ENCODE measurements at regions not wholly inside any gene's neighbourhood (a gene's known extent, or its start where the extent isn't known, plus 50 kb on each side); places are given as distances from the start of the nearest gene placed in this dataset.

DNA sequence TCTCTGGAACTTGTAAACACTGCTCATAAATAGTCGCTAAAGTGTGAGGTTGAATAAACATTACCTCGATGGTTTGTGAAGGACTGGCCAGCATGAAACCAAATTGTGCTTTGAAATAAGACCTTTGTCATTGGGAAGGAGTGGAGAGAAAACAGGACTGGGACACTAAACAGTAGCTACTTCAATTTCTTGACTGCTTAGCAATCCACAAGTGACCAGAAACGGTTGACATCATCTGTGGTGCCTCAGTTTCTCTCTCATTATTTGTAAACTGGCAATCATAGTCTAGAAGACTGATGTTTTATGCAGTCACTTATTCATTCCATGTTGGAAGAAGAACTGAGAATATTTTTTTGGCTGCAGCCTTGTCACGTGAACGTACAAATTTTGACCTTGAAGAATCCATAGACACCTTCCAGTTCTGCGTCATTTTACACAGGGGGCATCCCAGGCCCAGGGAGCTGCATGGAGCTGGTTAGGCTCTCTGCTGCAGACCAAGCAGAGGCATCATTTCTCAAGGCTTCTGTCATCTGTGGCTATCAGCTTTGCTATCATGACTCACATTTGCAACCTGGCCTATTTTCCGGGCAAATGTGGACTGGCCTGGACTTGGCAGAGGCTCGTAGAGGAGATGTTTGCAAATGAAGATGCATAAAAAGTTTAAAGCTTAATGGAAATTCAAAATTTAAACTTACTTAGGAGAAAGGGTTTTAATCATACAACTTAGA lies 391.8 kb downstream of the FGF9 start:
- DNase-seq = no peak

DNA sequence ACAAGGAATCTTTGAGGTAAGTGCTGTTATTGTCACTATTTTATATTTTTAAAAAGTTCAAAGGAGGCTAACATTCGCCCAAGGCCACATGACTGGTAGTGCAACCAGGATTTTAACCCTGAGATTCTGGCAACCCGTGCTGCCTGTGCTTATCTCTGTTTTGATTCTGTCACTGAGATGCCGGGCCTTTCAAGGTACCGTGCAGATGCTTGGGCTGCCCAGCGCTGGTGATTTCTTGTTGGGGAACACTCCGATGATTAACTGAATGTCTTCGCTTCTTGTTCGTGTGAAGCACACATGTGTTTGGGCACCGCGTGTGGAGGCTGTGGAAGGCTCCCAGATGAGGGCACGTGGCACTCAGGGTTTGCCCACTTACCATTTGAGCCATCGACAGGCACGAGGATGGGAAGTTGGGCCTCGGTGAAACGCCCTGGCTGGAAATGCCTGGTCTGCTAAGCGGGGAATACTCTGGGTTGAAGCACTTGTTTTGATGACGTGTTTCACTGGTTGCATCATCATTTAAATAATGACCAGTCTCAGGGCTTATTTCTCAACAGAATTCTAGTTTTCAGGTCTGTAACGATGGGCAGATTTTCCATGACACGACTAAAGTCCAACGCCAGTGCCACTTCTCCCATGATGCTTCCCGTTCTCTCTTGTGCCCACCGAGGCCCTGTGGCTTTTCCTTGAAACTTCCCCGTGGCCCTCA lies 392.7 kb downstream of the FGF9 start:
- no peak for DNase-seq

DNA sequence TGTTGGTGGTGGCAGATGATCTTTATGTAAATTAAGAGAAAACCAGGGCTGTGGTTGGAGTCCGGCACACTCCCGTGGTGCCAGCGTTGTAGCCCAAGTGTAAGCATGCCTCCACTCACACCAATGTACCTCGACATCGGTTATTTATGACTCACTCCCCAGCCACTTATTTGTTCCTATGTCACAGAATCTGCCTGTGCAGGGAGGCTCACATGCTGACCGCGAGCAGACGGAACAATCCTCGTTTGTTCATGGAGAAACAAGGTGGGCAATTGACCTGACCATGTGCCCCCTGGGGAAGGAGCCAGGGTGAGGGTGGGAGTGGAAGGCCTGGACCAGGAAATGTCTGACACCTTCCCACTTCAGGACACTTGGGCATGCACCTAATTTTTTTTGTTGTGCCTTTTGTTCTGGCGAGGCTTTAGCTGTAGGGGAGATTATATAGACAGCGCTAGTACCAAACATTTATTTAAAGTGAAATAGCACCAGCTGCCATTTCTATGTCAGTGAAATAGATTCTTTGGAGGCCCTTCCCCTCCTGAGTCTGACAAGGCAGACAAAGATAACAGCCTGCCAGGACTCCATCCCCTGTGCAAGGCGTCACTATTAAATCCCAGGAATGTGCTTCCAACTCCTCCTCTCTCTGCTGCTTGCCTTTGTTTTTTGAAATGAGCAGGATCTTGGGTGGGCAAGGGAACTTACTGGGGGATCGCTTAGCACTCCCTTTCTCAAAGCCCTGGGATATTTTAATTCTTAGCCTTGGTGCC lies 394.2 kb downstream of the FGF9 start:
- no peak for DNase-seq

DNA sequence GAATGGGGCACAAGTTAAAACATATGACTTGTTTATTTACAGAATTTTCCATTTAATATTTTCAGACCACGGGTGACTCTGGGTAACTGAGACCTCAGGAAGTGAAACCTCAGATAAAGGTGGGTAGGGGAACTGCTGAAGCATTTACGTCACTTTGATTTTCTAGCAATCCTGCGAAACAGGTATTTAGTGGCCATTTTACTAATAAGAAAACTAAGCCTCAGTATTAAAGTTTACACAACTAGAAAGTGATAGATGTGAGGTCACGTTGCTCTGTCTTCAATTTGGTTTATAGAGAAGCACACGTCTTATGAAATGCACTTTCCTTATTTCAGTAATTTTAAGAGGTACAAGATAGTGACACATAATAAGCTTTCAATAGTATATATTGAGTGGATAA lies 402.8 kb downstream of the FGF9 start:
- no peak for DNase-seq

DNA sequence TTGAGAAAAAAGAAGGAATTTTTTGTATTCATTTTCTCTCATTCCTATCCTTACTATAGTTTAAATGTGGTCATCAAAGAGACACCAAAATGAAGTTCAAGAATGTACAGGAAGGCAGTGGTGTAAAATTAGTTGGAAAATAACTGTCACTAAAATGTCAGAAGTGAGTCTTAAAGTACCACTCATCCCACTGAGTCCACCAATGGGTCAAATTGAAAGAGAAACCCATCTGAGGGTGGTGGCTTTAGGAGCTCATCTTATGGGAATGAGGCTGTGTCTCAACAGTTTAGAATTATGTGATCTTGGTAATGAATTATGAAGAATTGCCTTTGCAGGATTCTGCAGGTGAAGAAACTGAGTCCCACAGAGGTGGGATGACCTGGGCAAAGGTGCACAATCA lies 403.5 kb downstream of the FGF9 start:
- DNase-seq = no peak

DNA sequence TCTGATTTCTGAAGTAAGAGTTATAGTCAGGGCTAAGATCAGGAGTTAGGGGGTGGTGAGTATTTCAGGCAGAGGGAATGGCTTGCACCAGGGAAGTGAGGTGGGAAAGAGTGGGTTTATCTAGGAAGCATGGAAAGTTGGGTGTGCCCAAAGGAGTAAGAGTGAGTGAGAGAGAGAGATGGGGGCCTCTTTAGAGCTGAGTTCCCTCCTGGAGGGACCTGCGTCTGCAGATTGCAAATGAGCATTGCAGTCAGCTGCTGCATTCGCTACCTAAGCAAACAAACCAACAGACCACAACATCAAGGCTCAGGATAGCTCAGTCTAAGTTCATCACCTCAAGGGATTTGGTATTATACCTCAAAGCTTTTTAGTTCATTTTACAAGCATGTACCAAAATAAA lies 405.8 kb downstream of the FGF9 start:
- no peak for DNase-seq

DNA sequence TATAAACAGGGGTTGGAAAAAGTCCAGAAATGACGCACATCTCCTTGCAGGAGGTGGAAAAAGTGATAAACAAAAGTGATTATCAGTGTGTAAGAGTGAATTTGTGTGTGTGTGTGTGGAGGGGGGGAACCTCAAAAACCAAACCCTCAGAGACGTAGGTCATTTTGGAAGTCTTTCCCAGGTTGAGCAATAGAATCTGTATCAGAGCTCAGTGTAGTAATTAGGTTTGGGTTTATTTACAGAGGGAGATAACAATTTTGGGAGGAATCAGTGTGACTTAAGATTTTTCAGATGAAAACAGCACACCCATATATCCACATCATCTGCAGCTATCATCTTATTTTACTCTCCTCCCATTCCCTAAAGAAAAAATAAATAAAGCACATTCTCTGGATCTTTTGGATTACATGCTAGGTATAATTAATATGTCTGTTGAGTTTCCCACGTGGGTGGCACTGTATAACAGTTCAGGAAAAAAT lies 406.4 kb downstream of the FGF9 start:
- no peak for DNase-seq

DNA sequence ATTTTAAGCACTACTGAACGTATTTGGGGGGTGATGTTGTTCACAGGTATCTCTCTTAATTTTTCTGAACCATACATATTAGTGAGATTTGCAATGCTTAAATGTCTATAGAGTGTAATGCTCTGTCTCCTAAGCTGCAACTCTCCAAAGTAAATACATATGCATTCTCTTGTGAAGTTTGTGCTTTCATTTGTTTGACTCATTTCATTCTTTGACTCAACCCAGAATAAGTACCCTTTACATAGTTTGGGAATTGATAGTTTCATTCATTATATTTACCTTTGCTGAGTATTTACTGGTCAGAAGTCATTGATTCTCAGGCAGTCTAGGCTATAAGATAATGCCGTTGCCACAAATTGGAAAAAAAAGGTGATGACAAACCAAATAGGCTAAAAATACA lies 406.9 kb downstream of the FGF9 start:
- no peak for DNase-seq

DNA sequence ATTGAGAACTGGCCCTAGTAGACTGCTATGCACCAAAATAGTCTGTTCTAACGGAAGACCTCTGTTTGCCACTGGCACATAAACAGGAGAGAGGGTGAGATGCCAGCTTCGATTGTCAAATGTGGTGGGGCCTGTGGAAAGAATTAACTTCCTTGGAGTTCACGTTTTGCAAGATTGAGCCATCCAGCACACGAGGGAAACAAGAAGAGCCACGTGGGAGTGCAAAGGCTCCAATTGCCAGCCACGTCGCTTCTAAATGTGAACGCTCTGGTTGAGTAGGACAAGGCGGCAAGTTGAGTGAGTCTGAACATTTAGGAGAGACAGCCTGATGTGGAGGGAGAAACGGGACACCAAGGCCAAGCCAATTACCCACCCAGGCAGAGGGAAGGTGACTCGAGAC lies 409.1 kb downstream of the FGF9 start:
- no peak for DNase-seq

DNA sequence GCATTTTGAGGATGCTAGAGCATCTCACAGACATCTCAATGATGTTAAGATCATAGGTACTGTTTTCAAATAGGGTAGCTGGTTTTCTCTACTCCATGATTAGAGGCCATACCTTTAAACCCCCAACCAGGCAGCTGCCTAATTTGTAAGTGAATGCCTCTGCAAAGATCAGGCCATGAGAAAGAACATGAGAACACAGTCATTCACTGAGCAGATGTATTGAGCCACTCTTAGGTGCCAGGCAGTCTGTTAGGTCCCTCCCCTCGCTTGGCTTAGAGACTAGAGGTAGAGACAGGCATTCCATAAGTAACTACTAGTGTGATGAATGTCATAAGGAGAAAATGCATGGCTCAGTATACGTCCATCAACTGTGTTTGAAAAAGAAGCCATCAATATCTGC lies 410.0 kb downstream of the FGF9 start:
- peak; percentile 23 for DNase-seq

DNA sequence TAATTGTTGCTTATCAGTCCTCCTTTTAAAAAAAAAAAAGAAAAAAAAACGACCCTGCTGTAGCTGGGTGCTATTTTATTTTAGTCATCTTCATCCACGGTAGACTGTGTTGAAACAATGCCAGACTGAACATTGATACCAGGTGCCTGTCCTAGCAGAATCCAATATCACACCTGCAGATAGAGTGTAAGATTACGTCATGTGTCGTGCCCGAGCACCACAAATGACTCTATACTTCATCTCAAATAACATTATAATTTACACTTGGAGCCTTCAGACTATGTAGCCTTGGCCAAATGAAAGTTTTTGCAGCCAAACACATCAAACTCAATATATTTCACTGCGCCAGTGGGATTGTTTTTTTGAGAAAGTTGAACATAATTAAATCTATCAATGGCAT lies 410.6 kb downstream of the FGF9 start:
- peak; percentile 46 for DNase-seq

DNA sequence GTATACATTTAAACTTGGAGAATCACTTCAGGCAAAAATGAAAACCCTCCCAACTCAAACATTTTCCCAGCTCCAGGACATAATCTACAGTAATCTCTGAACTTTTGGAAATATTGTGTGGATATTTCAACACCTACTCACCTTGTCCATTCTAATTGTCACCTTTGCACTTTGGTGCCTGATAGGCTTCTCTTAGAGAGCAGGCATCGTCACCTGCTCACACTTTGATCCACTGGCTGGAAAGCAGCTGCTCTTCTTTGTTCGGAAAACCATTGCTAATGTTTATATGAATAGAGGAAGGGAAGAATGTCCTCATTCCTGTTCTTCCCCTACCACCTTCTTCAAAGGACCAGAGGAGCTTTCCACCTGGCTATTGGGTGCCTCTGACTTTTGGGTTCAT lies 411.2 kb downstream of the FGF9 start:
- DNase-seq = no peak

DNA sequence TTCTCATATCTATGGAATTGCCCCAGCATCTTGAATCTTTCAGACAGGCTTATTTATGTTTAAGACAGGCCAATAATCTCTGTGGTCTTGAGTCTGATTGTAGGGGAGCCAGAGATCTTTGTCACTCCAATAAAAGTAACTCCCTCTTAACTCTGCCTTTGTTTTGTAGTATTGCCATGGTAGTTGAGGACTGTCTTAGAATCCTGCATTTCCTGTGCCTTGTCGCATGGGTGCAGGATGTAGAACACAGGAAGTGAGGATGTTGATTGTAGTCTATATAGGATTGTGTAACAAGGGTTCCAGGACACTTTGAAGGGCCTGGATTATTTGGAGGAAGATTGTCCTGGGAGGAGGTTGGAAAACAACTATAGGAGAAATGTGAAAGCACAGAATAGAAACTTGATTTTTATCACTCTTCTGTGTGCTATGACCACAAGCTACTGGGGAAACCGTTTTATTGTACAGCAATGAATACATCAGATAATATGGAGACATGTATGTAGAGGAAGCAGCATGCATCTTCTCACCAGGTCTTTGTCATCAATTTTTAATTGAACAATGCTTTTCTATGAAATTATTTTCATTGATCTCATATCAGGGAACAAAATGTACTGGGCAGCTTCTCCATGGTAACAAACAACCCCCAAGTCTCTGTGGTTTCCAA lies 411.7 kb downstream of the FGF9 start:
- no peak for DNase-seq

DNA sequence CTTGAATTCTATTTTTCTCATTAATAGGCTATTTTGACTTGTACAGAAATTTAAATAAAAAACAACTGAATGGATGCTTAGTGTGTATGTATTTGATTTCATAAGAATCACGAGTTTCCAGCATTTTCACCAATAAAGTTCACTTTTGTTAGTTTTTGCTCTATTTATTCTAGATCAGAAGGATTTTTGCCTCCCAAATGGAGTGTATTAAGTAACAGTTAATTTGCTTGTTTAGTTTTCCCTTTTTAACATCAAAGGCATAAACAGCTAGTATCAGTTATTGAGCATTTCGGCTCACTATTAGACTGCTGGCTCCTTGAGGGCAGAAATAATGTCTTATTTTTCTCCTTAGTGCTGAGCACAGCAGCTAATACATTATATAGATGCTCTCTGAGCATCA lies 414.1 kb downstream of the FGF9 start:
- DNase-seq = no peak

DNA sequence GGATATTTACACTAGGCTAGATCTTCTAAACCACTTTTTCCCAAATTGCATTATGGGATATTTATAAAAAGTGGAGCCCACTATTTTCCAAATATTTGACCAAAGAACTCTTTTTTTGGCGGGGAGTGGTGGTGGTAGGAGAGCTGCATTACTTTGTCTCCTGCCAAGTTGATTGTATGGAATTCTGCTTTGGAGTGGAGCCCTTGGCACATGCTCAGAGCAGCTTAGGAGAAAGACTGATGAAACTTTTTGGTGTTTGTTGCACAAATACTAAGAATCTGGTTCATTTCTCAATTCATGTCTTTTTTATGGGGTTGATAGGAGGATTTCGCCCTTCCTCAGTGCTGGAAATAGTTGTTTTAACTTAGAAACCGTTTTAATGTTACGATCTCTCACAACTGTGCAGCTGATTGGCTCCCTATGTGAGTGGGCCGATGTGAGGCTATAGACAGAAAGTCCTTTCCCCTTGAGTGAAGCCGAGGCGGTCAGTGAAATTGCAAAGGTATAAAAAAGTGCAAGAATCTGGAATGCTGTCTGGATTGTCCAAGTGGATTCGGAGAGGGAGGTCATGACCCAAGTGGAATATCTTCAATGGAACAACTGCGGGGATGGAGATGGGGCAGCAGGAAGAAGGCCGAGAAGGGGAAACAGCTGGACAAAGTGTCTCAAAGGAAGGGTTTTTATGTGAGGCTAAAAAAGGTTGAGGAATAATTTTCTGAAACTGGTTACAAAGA lies 415.9 kb downstream of the FGF9 start:
- DNase-seq = no peak

DNA sequence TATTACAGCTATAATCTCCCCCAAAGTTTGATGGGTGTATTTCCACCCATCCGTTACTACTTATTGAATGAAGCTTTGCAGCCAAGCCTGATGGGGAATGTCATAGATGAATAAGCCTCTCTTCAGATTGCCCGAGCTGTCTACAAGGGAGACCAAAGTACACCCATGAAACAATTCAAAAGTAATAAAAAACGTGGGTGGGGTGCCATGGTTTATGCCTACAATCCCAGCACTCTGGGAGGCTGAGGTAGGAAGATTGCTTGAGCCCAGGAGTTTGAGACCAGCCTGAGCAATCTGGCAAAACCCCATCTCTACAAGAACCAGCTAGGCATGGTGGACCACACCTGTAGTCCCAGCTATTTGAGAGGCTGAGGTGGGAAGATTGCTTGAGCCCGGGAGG lies 419.2 kb downstream of the FGF9 start:
- DNase-seq = no peak

DNA sequence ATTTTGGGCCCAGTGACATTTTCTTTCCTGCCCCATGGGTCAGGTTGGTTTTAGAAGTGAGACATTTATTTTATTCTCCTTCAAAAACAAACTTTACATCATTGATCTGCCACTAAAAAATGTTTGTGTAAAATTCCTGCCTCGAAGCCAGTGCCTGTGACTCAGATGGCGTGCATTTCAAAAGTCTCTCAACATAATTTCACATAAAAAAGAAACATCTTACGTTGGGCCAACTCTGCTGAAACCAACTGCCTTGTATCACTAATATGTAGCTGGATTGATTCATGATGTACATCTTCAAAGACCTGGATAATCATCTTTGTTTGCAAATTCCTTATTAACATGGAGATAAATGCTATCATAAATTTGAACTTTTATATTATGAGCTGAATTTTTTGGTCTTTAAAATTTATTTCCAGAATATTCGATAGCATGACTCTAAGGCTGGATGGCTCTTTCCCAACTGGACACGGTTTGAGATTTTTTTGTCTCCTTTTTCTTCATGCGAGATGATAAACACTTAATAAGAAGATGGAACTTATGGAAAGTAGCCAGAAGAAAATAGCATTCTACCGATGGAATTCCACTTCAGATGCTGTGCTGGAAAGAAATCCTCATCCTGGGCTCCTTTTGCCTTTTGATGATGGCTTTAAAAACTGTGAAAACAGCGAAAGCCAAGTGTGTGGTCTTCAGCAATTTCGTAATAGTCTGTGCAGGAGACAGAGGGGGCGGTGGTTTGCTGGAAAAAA lies 420.5 kb downstream of the FGF9 start:
- DNase-seq = no peak

DNA sequence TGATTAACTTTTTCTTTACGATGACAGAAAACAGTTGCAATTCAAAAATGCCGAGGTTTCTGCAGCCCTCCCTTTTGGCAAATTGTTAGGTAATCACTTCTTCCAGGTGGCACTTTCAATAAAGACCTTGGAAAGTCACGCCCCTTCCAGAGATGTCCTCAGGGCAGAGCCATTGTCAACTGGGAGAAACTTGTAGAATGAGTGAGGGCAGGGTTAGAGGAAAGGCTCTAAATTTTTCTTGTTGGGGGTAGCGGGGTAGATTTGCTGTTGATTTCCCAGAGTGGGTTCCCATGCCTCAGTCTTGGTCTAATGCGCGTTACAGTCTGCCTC lies 421.1 kb downstream of the FGF9 start:
- no peak for DNase-seq

DNA sequence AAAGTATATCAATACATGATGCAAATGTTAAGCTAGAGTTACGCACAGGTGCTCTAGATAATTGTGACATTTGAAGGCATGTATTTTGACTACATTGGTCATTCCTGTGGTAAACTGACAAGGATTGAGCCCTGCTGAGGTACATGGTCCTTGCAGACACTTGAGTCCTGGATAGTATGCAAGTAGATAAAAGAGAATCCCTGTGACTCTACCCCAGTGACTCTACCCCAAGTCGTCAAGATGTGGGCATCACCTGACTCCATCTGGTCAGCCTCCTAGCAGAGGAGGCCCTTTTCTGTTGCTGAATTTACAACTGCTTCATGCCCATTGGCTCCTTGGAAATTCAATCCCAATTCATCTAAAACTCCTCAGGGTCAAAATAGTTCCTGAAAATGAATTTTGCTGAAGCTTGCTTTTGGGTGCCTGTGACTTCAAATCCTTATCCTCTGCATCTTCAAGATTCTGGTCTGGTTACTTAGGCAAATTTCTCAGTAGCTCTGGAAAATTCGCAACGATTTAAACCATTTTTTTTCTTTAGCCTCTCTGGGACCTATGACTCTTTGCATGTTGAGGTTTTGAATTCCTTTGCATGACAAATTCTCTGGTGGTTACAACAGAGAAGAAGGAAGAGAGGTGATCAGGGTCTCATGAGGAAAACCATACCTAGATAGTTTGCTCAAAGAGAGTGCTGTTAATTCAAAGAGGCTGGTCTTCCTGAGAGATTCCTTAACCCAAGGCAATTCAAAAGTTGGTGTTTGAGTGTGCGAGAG lies 422.1 kb downstream of the FGF9 start:
- no peak for DNase-seq

DNA sequence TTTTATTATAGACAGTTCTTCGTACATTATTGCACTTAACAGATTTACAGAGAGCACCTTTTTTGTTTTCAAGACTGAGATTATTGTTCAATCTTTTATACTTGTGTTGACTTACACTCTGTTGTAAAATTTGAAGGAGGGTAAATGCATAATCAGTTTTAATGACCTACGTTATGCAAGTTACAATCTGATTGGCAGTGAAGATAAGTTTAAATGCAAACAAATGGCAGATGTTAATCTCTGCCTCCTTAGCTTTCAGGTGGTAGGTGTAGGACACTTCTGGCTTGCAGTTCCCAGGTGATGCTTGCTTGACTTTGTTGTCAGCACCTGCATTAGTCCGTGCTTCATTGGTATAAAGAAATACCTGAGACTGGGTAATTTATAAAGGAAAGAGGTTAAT lies 424.9 kb downstream of the FGF9 start:
- DNase-seq = no peak

DNA sequence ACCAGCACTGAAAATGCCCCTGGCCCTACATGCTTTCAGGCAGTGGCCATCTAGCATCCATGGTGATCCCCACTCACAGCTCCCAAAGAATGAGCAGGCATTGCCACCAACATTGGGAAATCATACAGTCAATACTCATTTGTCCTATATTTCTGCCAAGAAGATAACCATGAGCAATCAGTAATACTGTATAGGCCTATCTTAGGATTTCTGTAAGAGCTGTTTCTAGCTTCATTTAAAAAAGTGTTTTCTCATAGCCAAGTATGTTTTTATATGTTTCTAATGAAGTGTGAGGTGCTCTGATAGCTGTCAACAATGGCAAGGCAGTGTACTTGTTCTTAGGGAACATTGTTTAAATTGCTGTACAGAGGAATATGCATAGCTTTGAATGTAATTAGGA lies 428.7 kb downstream of the FGF9 start:
- no peak for DNase-seq

All from NCI-H2029 (cell line).